ENCODE measurements at regions not wholly inside any gene's neighbourhood (a gene's known extent, or its start where the extent isn't known, plus 50 kb on each side); places are given as distances from the start of the nearest gene placed in this dataset.

GRCh38 chr22:27581688-27582087 is 219.9 kb downstream of the MN1 start:
- Histone ChIP-seq H3K79me2 (ENCODE audit: insufficient read depth, low read length) (no peaks in the 10 kb centered on the region), H3K27ac (ENCODE audit: low read depth, low read length) (no peak overlapping the region), H4K20me1 (ENCODE audit: insufficient read depth, low read length) (no peaks in the 10 kb centered on the region), H3K9me3 (ENCODE audit: insufficient read depth, low read depth, low read length) (no peaks in the 10 kb centered on the region), H3K27me3 (ENCODE audit: insufficient read depth, low read length) (no peaks in the 10 kb centered on the region), H3K4me1 (ENCODE audit: insufficient read depth, low read length) (peaks cover 17% of the 10 kb centered on the region), H3K9ac (ENCODE audit: low read length) (no peak overlapping the region), H3K4me2 (ENCODE audit: low read length) (no peak overlapping the region), H3K36me3 (ENCODE audit: insufficient read depth, low read length) (no peaks in the 10 kb centered on the region), H2AFZ (ENCODE audit: low read depth, low read length) (no peak overlapping the region), H3K4me3 (ENCODE audit: insufficient read depth, low read depth, low read length) (no peak overlapping the region)
- no peak for DNase-seq (ENCODE audit: low read depth)
- no peak for TF ChIP-seq CTCF (IDR thresholded peaks at IDR 0.05; ENCODE audit: insufficient read depth, low read depth, low read length)
- TF ChIP-seq EZH2 (IDR thresholded peaks at IDR 0.05; ENCODE audit: insufficient read depth, low read length), result no peak
- H3K4me3 Mint-ChIP-seq (ENCODE audit: unreplicated experiment), result no peak overlapping the region
- FAIRE-seq, result no peak
- H3K27ac Mint-ChIP-seq (ENCODE audit: unreplicated experiment), result no peak overlapping the region
- no peaks in the 10 kb centered on the region for H3K36me3 Mint-ChIP-seq (ENCODE audit: low read depth, unreplicated experiment)
- peaks cover 21% of the 10 kb centered on the region for H3K27me3 Mint-ChIP-seq (ENCODE audit: low read depth, unreplicated experiment)
- no peaks in the 10 kb centered on the region for H3K9me3 Mint-ChIP-seq (ENCODE audit: unreplicated experiment)
- peaks cover 4% of the 10 kb centered on the region for H3K4me1 Mint-ChIP-seq (ENCODE audit: low read depth, unreplicated experiment)

GRCh38 chr22:27583856-27584255 is 217.7 kb downstream of the MN1 start:
- peaks cover 22% of the 10 kb centered on the region for H3K27me3 Mint-ChIP-seq (ENCODE audit: low read depth, unreplicated experiment)
- H3K79me2 ChIP-seq (ENCODE audit: insufficient read depth, low read length), result no peaks in the 10 kb centered on the region
- FAIRE-seq (no peak), DNase-seq (ENCODE audit: low read depth) (no peak)
- no peak overlapping the region for H3K9ac ChIP-seq (ENCODE audit: low read length)
- H3K36me3 Mint-ChIP-seq (ENCODE audit: low read depth, unreplicated experiment), result no peaks in the 10 kb centered on the region
- H3K9me3 ChIP-seq (ENCODE audit: insufficient read depth, low read depth, low read length), result no peaks in the 10 kb centered on the region
- H3K4me2 ChIP-seq (ENCODE audit: low read length), result no peak overlapping the region
- no peak overlapping the region for H3K4me3 Mint-ChIP-seq (ENCODE audit: unreplicated experiment)
- TF ChIP-seq CTCF (IDR thresholded peaks at IDR 0.05; ENCODE audit: insufficient read depth, low read depth, low read length), result no peak
- no peak for TF ChIP-seq EZH2 (IDR thresholded peaks at IDR 0.05; ENCODE audit: insufficient read depth, low read length)
- H3K36me3 ChIP-seq (ENCODE audit: insufficient read depth, low read length), result no peaks in the 10 kb centered on the region
- H4K20me1 ChIP-seq (ENCODE audit: insufficient read depth, low read length), result no peaks in the 10 kb centered on the region
- no peak overlapping the region for H3K4me3 ChIP-seq (ENCODE audit: insufficient read depth, low read depth, low read length)
- peaks cover 4% of the 10 kb centered on the region for H3K9me3 Mint-ChIP-seq (ENCODE audit: unreplicated experiment)
- H2AFZ ChIP-seq (ENCODE audit: low read depth, low read length), result no peak overlapping the region
- no peak overlapping the region for H3K27ac Mint-ChIP-seq (ENCODE audit: unreplicated experiment)
- no peaks in the 10 kb centered on the region for H3K4me1 Mint-ChIP-seq (ENCODE audit: low read depth, unreplicated experiment)
- no peak overlapping the region for H3K27ac ChIP-seq (ENCODE audit: low read depth, low read length)
- H3K27me3 ChIP-seq (ENCODE audit: insufficient read depth, low read length), result no peaks in the 10 kb centered on the region
- peaks cover 5% of the 10 kb centered on the region for H3K4me1 ChIP-seq (ENCODE audit: insufficient read depth, low read length)

- FAIRE-seq (no peak), DNase-seq (ENCODE audit: low read depth) (no peak)
- no peaks in the 10 kb centered on the region for H3K4me1 Mint-ChIP-seq (ENCODE audit: low read depth, unreplicated experiment)
- no peaks in the 10 kb centered on the region for H3K79me2 ChIP-seq (ENCODE audit: insufficient read depth, low read length)
- H3K36me3 ChIP-seq (ENCODE audit: insufficient read depth, low read length), result no peaks in the 10 kb centered on the region
- H3K4me3 Mint-ChIP-seq (ENCODE audit: unreplicated experiment), result no peak overlapping the region
- no peak overlapping the region for H3K4me3 ChIP-seq (ENCODE audit: insufficient read depth, low read depth, low read length)
- H4K20me1 ChIP-seq (ENCODE audit: insufficient read depth, low read length), result no peaks in the 10 kb centered on the region
- H3K27me3 ChIP-seq (ENCODE audit: insufficient read depth, low read length), result no peaks in the 10 kb centered on the region
- H3K27ac ChIP-seq (ENCODE audit: low read depth, low read length), result no peak overlapping the region
- no peak overlapping the region for H3K9ac ChIP-seq (ENCODE audit: low read length)
- H2AFZ ChIP-seq (ENCODE audit: low read depth, low read length), result no peak overlapping the region
- TF ChIP-seq CTCF (IDR thresholded peaks at IDR 0.05; ENCODE audit: insufficient read depth, low read depth, low read length), result no peak
- TF ChIP-seq EZH2 (IDR thresholded peaks at IDR 0.05; ENCODE audit: insufficient read depth, low read length), result no peak
- peaks cover 17% of the 10 kb centered on the region for H3K27me3 Mint-ChIP-seq (ENCODE audit: low read depth, unreplicated experiment)
- H3K9me3 ChIP-seq (ENCODE audit: insufficient read depth, low read depth, low read length), result no peaks in the 10 kb centered on the region
- no peak overlapping the region for H3K4me2 ChIP-seq (ENCODE audit: low read length)
- H3K36me3 Mint-ChIP-seq (ENCODE audit: low read depth, unreplicated experiment), result no peaks in the 10 kb centered on the region
- no peak overlapping the region for H3K27ac Mint-ChIP-seq (ENCODE audit: unreplicated experiment)
- H3K4me1 ChIP-seq (ENCODE audit: insufficient read depth, low read length), result peaks cover 5% of the 10 kb centered on the region
- peaks cover 6% of the 10 kb centered on the region for H3K9me3 Mint-ChIP-seq (ENCODE audit: unreplicated experiment)
Observed at GRCh38 chr22:27585141-27585540, 216.4 kb downstream of the MN1 start.

All from astrocyte (in vitro differentiated cells and primary cell).